Tibial artery (tissue), 4 donors: ENCODE measurements at regions not wholly inside any gene's neighbourhood (a gene's known extent, or its start where the extent isn't known, plus 50 kb on each side); places are given as distances from the start of the nearest gene placed in this dataset.

Experiments
- DNase-seq, 2 donors: peaks; one replicate each; pipeline ENCODE4 v3.0.0-alpha.2; 2019
- H3K27ac ChIP-seq, 2 donors: fragments of 200-600 bp; sonication (generic) in 1 of 2; 1 replicate in 1 of 2; 2 replicates in 1 of 2; pipeline ENCODE4 v1.5.1; 2018 to 2019; ENCODE audit warnings: mild to moderate bottlenecking in 1 of 2
- H3K27me3 ChIP-seq, 2 donors: fragments of 200-600 bp; sonication (generic) in 1 of 2; one replicate each; pipeline versions ENCODE4 v1.5.1 to v1.6.0; 2016 to 2019
- H3K36me3 ChIP-seq, 3 donors: fragments of 200-600 bp; sonication (generic) in 2 of 3; one replicate each; pipeline ENCODE4 v1.5.1; 2016 to 2019; ENCODE audit warnings: mild to moderate bottlenecking in 2 of 3
- H3K4me1 ChIP-seq, 4 donors: fragments of 200-600 bp; sonication (generic) in 2 of 4; 1 replicate in 3 of 4; 2 replicates in 1 of 4; pipeline ENCODE4 v1.5.1; 2016 to 2019
- H3K4me3 ChIP-seq, 2 donors: fragments of 200-600 bp; sonication (generic) in 1 of 2; 1 replicate in 1 of 2; 2 replicates in 1 of 2; pipeline ENCODE4 v1.5.1; 2018 to 2019; ENCODE audit warnings: mild to moderate bottlenecking in 2 of 2
- H3K9me3 ChIP-seq, 3 donors: fragments of 200-600 bp; sonication (generic) in 1 of 3; one replicate each; pipeline ENCODE4 v1.5.1; 2016 to 2019
- CTCF ChIP-seq, 2 experiments: fragments of 200-600 bp in 1 of 2; fragments of 450-650 bp in 1 of 2; IDR thresholded peaks; one replicate each; pipeline ENCODE4 v1.5.1; 2017 to 2019; ENCODE audit warnings: antibody characterized with exemption in 2 of 2, mild to moderate bottlenecking in 1 of 2, moderate library complexity in 1 of 2
- intact Hi-C: fragments of 100-400 bp; cut with DNase I; formaldehyde crosslinking; loops from one replicate; pipeline ENCODE4 v1.15.0; 2023; ENCODE audit warnings: low total_unique reads

DNA sequence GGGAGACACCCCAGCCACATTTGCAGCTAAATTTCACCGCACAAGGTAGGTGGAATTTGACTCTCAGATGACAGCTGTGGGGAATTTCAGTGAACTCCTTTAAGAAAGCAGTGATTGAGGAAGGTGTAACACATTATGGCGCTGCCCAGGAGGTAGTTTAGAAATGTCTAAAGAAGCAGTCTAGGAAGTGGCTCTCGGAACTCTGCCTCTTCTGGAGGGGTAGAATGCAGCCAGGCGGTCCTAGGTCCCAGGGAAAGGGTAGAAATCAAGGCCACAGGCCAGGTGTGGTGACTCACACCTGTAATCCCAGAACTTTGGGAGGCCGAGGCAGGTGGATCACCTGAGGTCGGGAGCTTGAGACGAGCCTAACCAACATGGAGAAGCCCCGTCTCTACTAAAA, 179.0 kb upstream of the HAAO start:
- no peaks in the 10 kb centered on the region for H3K36me3 ChIP-seq
- DNase-seq = no peak
- H3K27ac ChIP-seq = no peak overlapping the region
- intact Hi-C loops = loop anchor here (5.0 to 10.0 kb wide), 2 partner anchors 53 to 571 kb away; no protein-coding TSS in a partner anchor
- peaks cover 0 to 43% (median 20%) of the 10 kb centered on the region in 4 donors for H3K4me1 ChIP-seq
- TF ChIP-seq CTCF (IDR thresholded peaks at IDR 0.05) = no peak
- no peak overlapping the region for H3K4me3 ChIP-seq
- no peaks in the 10 kb centered on the region for H3K27me3 ChIP-seq
- H3K9me3 ChIP-seq = no peaks in the 10 kb centered on the region

GRCh38 chr2:42970151-42970550, 177.8 kb upstream of the HAAO start:
- H3K4me3 ChIP-seq = no peak overlapping the region
- H3K4me1 ChIP-seq = peaks cover 0 to 41% (median 18%) of the 10 kb centered on the region in 4 donors
- peak overlapping the region in 1 of 2 donors; percentile 84 for H3K27ac ChIP-seq
- no peaks in the 10 kb centered on the region for H3K36me3 ChIP-seq
- intact Hi-C loops = loop anchor here (5.0 to 10.0 kb wide), 2 partner anchors 55 to 572 kb away; no protein-coding TSS in a partner anchor
- DNase-seq = no peak
- no peak for TF ChIP-seq CTCF (IDR thresholded peaks at IDR 0.05)
- no peaks in the 10 kb centered on the region for H3K9me3 ChIP-seq
- H3K27me3 ChIP-seq = no peaks in the 10 kb centered on the region

GRCh38 chr2:42969231-42970150, 177.1 kb upstream of the HAAO start:
- H3K27me3 ChIP-seq = no peaks in the 10 kb centered on the region
- TF ChIP-seq CTCF (IDR thresholded peaks at IDR 0.05) = no peak
- peak overlapping the region; percentile 26 to 84 for H3K27ac ChIP-seq
- intact Hi-C loops = loop anchor here (2.0 to 10.0 kb wide), 3 partner anchors 55 to 573 kb away; partner anchors contain the start of gene ZFP36L2
- no peak overlapping the region for H3K4me3 ChIP-seq
- H3K4me1 ChIP-seq = peaks cover 0 to 41% (median 16%) of the 10 kb centered on the region in 4 donors
- peak in 1 of 2 donors; percentile 65 for DNase-seq
- H3K9me3 ChIP-seq = no peaks in the 10 kb centered on the region
- H3K36me3 ChIP-seq = no peaks in the 10 kb centered on the region

- Histone ChIP-seq H3K27ac (peak overlapping the region; percentile 61 to 84), H3K27me3 (no peaks in the 10 kb centered on the region), H3K4me3 (no peak overlapping the region), H3K4me1 (peaks cover 0 to 51% (median 21%) of the 10 kb centered on the region in 4 donors), H3K36me3 (no peaks in the 10 kb centered on the region), H3K9me3 (no peaks in the 10 kb centered on the region)
- peak; percentile 83 to 88 for DNase-seq
- intact Hi-C loops = loop anchor here (2.0 kb wide), 1 partner anchor 259 kb away; the partner anchor contains the start of gene ZFP36L2
- no peak for TF ChIP-seq CTCF (IDR thresholded peaks at IDR 0.05)
Measured at GRCh38 chr2:42967959-42968674, 175.7 kb upstream of the HAAO start.

- no peaks in the 10 kb centered on the region for H3K9me3 ChIP-seq
- H3K27me3 ChIP-seq = no peaks in the 10 kb centered on the region
- no peak for TF ChIP-seq CTCF (IDR thresholded peaks at IDR 0.05)
- DNase-seq = no peak
- H3K4me1 ChIP-seq = peaks cover 0 to 73% (median 43%) of the 10 kb centered on the region in 4 donors
- H3K27ac ChIP-seq = peak overlapping the region; percentile 84 to 88
- intact Hi-C loops = no loop called here
- H3K36me3 ChIP-seq = no peaks in the 10 kb centered on the region
- H3K4me3 ChIP-seq = no peak overlapping the region
Measured at GRCh38 chr2:42965910-42966309, 173.5 kb upstream of the HAAO start.
